ENCODE measurements at regions not wholly inside any gene's neighbourhood (a gene's known extent, or its start where the extent isn't known, plus 50 kb on each side); places are given as distances from the start of the nearest gene placed in this dataset.

GRCh38 chr1:187249196-187249595, 420.4 kb downstream of the PLA2G4A start:
- Histone ChIP-seq H3K9ac (ENCODE audit: low read length in 3 of 3) (no peak overlapping the region), H3K4me1 (ENCODE audit: control insufficient read depth in 2 of 3, insufficient read depth in 2 of 3, low read depth in 1 of 3, low read length in 3 of 3) (no peaks in the 10 kb centered on the region), H3K9me3 (ENCODE audit: control insufficient read depth in 2 of 3, insufficient read depth in 1 of 3, low read length in 3 of 3) (no peaks in the 10 kb centered on the region), H3K4me3 (ENCODE audit: low read length in 3 of 3) (no peak overlapping the region), H3K36me3 (ENCODE audit: control insufficient read depth in 2 of 3, insufficient read depth in 3 of 3, low read length in 3 of 3) (no peaks in the 10 kb centered on the region), H3K27ac (ENCODE audit: low read depth in 2 of 2, low read length in 2 of 2) (no peak overlapping the region), H3K27me3 (ENCODE audit: control insufficient read depth, insufficient read depth, low read length) (no peaks in the 10 kb centered on the region)
- FAIRE-seq, result no peak
- no peak for TF ChIP-seq CTCF (IDR thresholded peaks at IDR 0.05; ENCODE audit: borderline replicate concordance, extremely low read depth, insufficient read depth)
- DNase-seq, result no peak
- intact Hi-C loops (cut with DNase I), result no loop called here

- intact Hi-C loops (cut with DNase I), result no loop called here
Observed at GRCh38 chr1:187252923-187253322, 424.2 kb downstream of the PLA2G4A start.

GRCh38 chr1:187257476-187257875, 428.7 kb downstream of the PLA2G4A start:
- Histone ChIP-seq H3K4me1 (ENCODE audit: control insufficient read depth in 2 of 3, insufficient read depth in 2 of 3, low read depth in 1 of 3, low read length in 3 of 3) (no peaks in the 10 kb centered on the region), H3K9me3 (ENCODE audit: control insufficient read depth in 2 of 3, insufficient read depth in 1 of 3, low read length in 3 of 3) (no peaks in the 10 kb centered on the region), H3K9ac (ENCODE audit: low read length in 3 of 3) (no peak overlapping the region), H3K27me3 (ENCODE audit: control insufficient read depth, insufficient read depth, low read length) (no peaks in the 10 kb centered on the region), H3K27ac (ENCODE audit: low read depth in 2 of 2, low read length in 2 of 2) (no peak overlapping the region), H3K4me3 (ENCODE audit: low read length in 3 of 3) (no peak overlapping the region), H3K36me3 (ENCODE audit: control insufficient read depth in 2 of 3, insufficient read depth in 3 of 3, low read length in 3 of 3) (no peaks in the 10 kb centered on the region)
- no peak for DNase-seq
- FAIRE-seq, result no peak
- TF ChIP-seq CTCF (IDR thresholded peaks at IDR 0.05; ENCODE audit: borderline replicate concordance, extremely low read depth, insufficient read depth), result no peak
- intact Hi-C loops (cut with DNase I), result no loop called here

More at GRCh38 chr1:187252923-187253322, 424.2 kb downstream of the PLA2G4A start:
- Histone ChIP-seq H3K9me3 (ENCODE audit: control insufficient read depth in 2 of 3, insufficient read depth in 1 of 3, low read length in 3 of 3) (no peaks in the 10 kb centered on the region), H3K36me3 (ENCODE audit: control insufficient read depth in 2 of 3, insufficient read depth in 3 of 3, low read length in 3 of 3) (no peaks in the 10 kb centered on the region), H3K27ac (ENCODE audit: low read depth in 2 of 2, low read length in 2 of 2) (no peak overlapping the region), H3K4me1 (ENCODE audit: control insufficient read depth in 2 of 3, insufficient read depth in 2 of 3, low read depth in 1 of 3, low read length in 3 of 3) (no peaks in the 10 kb centered on the region), H3K4me3 (ENCODE audit: low read length in 3 of 3) (no peak overlapping the region), H3K9ac (ENCODE audit: low read length in 3 of 3) (no peak overlapping the region), H3K27me3 (ENCODE audit: control insufficient read depth, insufficient read depth, low read length) (no peaks in the 10 kb centered on the region)
- no peak for TF ChIP-seq CTCF (IDR thresholded peaks at IDR 0.05; ENCODE audit: borderline replicate concordance, extremely low read depth, insufficient read depth)
- FAIRE-seq (no peak), DNase-seq (no peak)

GRCh38 chr1:187261637-187262036, 432.9 kb downstream of the PLA2G4A start:
- no peak for FAIRE-seq
- intact Hi-C loops (cut with DNase I), result no loop called here

More at GRCh38 chr1:187261637-187262036, 432.9 kb downstream of the PLA2G4A start:
- Histone ChIP-seq H3K4me3 (ENCODE audit: low read length in 3 of 3) (no peak overlapping the region), H3K36me3 (ENCODE audit: control insufficient read depth in 2 of 3, insufficient read depth in 3 of 3, low read length in 3 of 3) (no peaks in the 10 kb centered on the region), H3K9ac (ENCODE audit: low read length in 3 of 3) (no peak overlapping the region), H3K9me3 (ENCODE audit: control insufficient read depth in 2 of 3, insufficient read depth in 1 of 3, low read length in 3 of 3) (no peaks in the 10 kb centered on the region), H3K4me1 (ENCODE audit: control insufficient read depth in 2 of 3, insufficient read depth in 2 of 3, low read depth in 1 of 3, low read length in 3 of 3) (no peaks in the 10 kb centered on the region), H3K27me3 (ENCODE audit: control insufficient read depth, insufficient read depth, low read length) (no peaks in the 10 kb centered on the region), H3K27ac (ENCODE audit: low read depth in 2 of 2, low read length in 2 of 2) (no peak overlapping the region)
- no peak for TF ChIP-seq CTCF (IDR thresholded peaks at IDR 0.05; ENCODE audit: borderline replicate concordance, extremely low read depth, insufficient read depth)
- no peak for DNase-seq
